HUES64 (cell line): ENCODE measurements at regions not wholly inside any gene's neighbourhood (a gene's known extent, or its start where the extent isn't known, plus 50 kb on each side); places are given as distances from the start of the nearest gene placed in this dataset.

Source experiments
- H3K27ac ChIP-seq: 2 replicates; pipeline ENCODE4 v1.7.0; 2013; ENCODE audit warnings: low read depth, low read length, inconsistent platforms
- H3K27me3 ChIP-seq: 2 replicates; pipeline ENCODE4 v1.6.1; 2013; ENCODE audit warnings: mild to moderate bottlenecking, low read length; ENCODE audit not compliant: insufficient read depth
- H3K36me3 ChIP-seq: 2 replicates; pipeline ENCODE4 v1.6.1; 2013; ENCODE audit warnings: mild to moderate bottlenecking, low read length; ENCODE audit not compliant: insufficient read depth
- H3K4me1 ChIP-seq: 2 replicates; pipeline ENCODE4 v1.6.1; 2013; ENCODE audit warnings: mild to moderate bottlenecking, low read length, moderate library complexity; ENCODE audit not compliant: insufficient read depth
- H3K4me3 ChIP-seq: 2 replicates; pipeline ENCODE4 v1.5.1; 2013; ENCODE audit warnings: mild to moderate bottlenecking, low read length, moderate library complexity
- H3K9ac ChIP-seq: 2 replicates; pipeline ENCODE4 v1.6.1; 2013; ENCODE audit warnings: mild to moderate bottlenecking, low read depth, low read length
- H3K9me3 ChIP-seq: 2 replicates; pipeline ENCODE4 v1.6.1; 2013; ENCODE audit warnings: low read depth, low read length; ENCODE audit not compliant: insufficient read depth
- WGBS: fragments of 150-250, 120-280 bp; methylation state at CpG from one replicate; pipeline ENCODE4 v1.1.7; 2013; ENCODE audit warnings: missing lambda C conversion rate; 5-methylcytosine and 5-hydroxymethylcytosine counted together

DNA sequence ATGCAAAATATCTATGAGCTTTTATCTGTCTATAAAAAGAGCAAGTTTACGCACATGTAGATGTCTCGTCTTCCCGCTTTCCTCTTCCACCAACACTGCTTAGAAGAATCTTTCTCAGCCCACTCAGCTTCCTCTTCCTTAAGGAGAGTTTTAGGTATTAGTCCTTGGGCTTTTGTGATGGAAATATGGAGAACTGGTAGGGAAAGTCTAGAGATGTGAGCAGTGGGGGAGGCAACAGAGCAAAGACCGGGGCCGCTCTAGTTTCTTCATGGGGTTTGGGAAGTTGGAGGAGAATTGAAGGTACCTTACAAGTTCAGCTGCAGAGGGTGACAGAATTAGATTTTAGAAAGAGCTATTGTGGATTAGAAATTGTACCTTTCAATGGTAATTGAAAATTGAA is 56.3 kb upstream of the CPNE8 start:
- Histone ChIP-seq H3K36me3 (no peaks in the 10 kb centered on the region), H3K9me3 (no peaks in the 10 kb centered on the region), H3K27ac (no peak overlapping the region), H3K27me3 (no peaks in the 10 kb centered on the region), H3K9ac (no peak overlapping the region), H3K4me1 (0 out of 2 replicates have a peak, but pooled peaks cover 6% of the 10 kb centered on the region), H3K4me3 (no peak overlapping the region)
- WGBS = 80% methylated on average over 5 of the region's 5 CpGs

GRCh38 chr12:38961012-38961411 is 55.6 kb upstream of the CPNE8 start:
- no peaks in the 10 kb centered on the region for H3K27me3 ChIP-seq
- no peak overlapping the region for H3K27ac ChIP-seq
- 0 out of 2 replicates have a peak, but pooled peaks cover 6% of the 10 kb centered on the region for H3K4me1 ChIP-seq
- H3K9me3 ChIP-seq = no peaks in the 10 kb centered on the region
- no peaks in the 10 kb centered on the region for H3K36me3 ChIP-seq
- no peak overlapping the region for H3K9ac ChIP-seq
- 96% methylated on average over 1 of the region's 1 CpG for WGBS
- H3K4me3 ChIP-seq = no peak overlapping the region

DNA sequence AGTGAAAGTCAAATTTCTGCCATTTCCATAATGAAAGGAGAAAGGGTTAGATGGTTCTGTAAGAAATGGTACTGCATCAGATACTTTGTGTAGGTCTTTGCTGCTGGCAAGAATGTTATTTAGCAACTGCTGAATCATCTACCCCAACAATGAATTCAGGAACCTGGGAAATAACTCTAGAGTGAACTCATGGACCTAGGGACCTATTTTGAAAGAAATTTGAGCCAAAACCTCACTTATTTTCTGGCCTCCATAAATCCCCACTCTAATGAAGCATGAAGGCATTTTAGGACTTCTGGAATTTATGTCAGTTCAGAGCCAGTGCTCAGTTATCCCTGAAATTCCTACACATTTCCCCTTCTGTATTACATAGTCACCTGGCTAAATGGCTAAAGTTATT is 50.9 kb upstream of the CPNE8 start:
- no peak overlapping the region for H3K9ac ChIP-seq
- no peak overlapping the region for H3K27ac ChIP-seq
- no peak overlapping the region for H3K4me3 ChIP-seq
- no peaks in the 10 kb centered on the region for H3K9me3 ChIP-seq
- 0 out of 2 replicates have a peak, but pooled peaks cover under 1% of the 10 kb centered on the region for H3K4me1 ChIP-seq
- no peaks in the 10 kb centered on the region for H3K27me3 ChIP-seq
- H3K36me3 ChIP-seq = no peaks in the 10 kb centered on the region
